ENCODE measurements at regions not wholly inside any gene's neighbourhood (a gene's known extent, or its start where the extent isn't known, plus 50 kb on each side); places are given as distances from the start of the nearest gene placed in this dataset.

DNA sequence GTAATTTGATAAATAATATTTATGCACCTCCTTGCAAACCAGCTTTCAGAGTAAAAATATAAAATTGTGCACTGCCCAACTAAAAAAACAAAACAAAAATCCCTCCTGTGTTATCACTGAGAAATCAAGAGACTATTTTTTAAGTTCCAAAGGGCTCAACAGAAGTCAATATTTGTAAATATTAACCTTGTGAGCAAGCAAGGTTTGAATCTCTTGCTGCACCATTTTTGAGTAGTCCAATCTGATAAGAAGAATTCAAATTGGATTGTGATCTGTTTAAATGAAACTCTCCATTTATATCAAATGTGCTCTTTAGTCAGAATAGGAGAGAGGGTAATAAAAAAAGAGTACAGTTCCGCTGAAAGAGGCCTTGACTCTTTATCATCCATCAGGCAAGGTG, 520.2 kb downstream of the RAB28 start:
- no peaks in the 10 kb centered on the region for H3K36me3 ChIP-seq (ENCODE audit: insufficient read depth, low read length)
- no peak overlapping the region for H3K9ac ChIP-seq (ENCODE audit: low read length)

GRCh38 chr4:12963291-12963690, 520.8 kb downstream of the RAB28 start:
- H3K4me2 ChIP-seq (ENCODE audit: low read length), result no peak overlapping the region
- H3K9ac ChIP-seq (ENCODE audit: low read length), result no peak overlapping the region

More for the DNA sequence above, 520.2 kb downstream of the RAB28 start:
- Histone ChIP-seq H3K79me2 (replicated peaks; ENCODE audit: insufficient read depth, low read length) (no peaks in the 10 kb centered on the region), H4K20me1 (ENCODE audit: insufficient read depth) (no peaks in the 10 kb centered on the region), H3F3A (ENCODE audit: insufficient read depth, low read length, poor library complexity, severe bottlenecking) (no peaks in the 10 kb centered on the region), H2AFZ (ENCODE audit: low read depth, low read length) (no peak overlapping the region), H3K4me2 (ENCODE audit: low read length) (no peak overlapping the region), H3K9me2 (ENCODE audit: insufficient read depth, low read length) (no peaks in the 10 kb centered on the region), H3K4me3 (ENCODE audit: low read length) (no peak overlapping the region), H3K27me3 (ENCODE audit: insufficient read depth, low read depth, low read length) (no peaks in the 10 kb centered on the region), H3K9me3 (ENCODE audit: low read length) (no peaks in the 10 kb centered on the region), H3K27ac (ENCODE audit: low read length) (no peak overlapping the region)
- TF ChIP-seq SMC3 (conservative IDR thresholded peaks at IDR 0.05; ENCODE audit: poor library complexity) (no peak), CTCF (IDR thresholded peaks at IDR 0.05; ENCODE audit: poor library complexity, severe bottlenecking) (no peak), POLR2AphosphoS5 (IDR thresholded peaks at IDR 0.05) (no peak), TAF1 (IDR thresholded peaks at IDR 0.05; ENCODE audit: low read depth) (no peak), EZH2 (IDR thresholded peaks at IDR 0.05; ENCODE audit: borderline replicate concordance, insufficient read depth, low read length, poor library complexity, severe bottlenecking) (no peak), MXI1 (conservative IDR thresholded peaks at IDR 0.05; ENCODE audit: poor library complexity, severe bottlenecking) (no peak)

More at GRCh38 chr4:12963291-12963690, 520.8 kb downstream of the RAB28 start:
- Histone ChIP-seq H3K27me3 (ENCODE audit: insufficient read depth, low read depth, low read length) (no peaks in the 10 kb centered on the region), H3K9me2 (ENCODE audit: insufficient read depth, low read length) (no peaks in the 10 kb centered on the region), H3K27ac (ENCODE audit: low read length) (no peak overlapping the region), H3F3A (ENCODE audit: insufficient read depth, low read length, poor library complexity, severe bottlenecking) (no peaks in the 10 kb centered on the region), H3K36me3 (ENCODE audit: insufficient read depth, low read length) (no peaks in the 10 kb centered on the region), H3K79me2 (replicated peaks; ENCODE audit: insufficient read depth, low read length) (no peaks in the 10 kb centered on the region), H2AFZ (ENCODE audit: low read depth, low read length) (no peak overlapping the region), H3K9me3 (ENCODE audit: low read length) (no peaks in the 10 kb centered on the region), H4K20me1 (ENCODE audit: insufficient read depth) (no peaks in the 10 kb centered on the region), H3K4me3 (ENCODE audit: low read length) (no peak overlapping the region)
- TF ChIP-seq POLR2AphosphoS5 (IDR thresholded peaks at IDR 0.05) (no peak), MXI1 (conservative IDR thresholded peaks at IDR 0.05; ENCODE audit: poor library complexity, severe bottlenecking) (no peak), EP300 (conservative IDR thresholded peaks at IDR 0.05; ENCODE audit: poor library complexity, severe bottlenecking) (no peak), TAF1 (IDR thresholded peaks at IDR 0.05; ENCODE audit: low read depth) (no peak), EZH2 (IDR thresholded peaks at IDR 0.05; ENCODE audit: borderline replicate concordance, insufficient read depth, low read length, poor library complexity, severe bottlenecking) (no peak), CTCF (IDR thresholded peaks at IDR 0.05; ENCODE audit: poor library complexity, severe bottlenecking) (no peak), SMC3 (conservative IDR thresholded peaks at IDR 0.05; ENCODE audit: poor library complexity) (no peak), RAD21 (conservative IDR thresholded peaks at IDR 0.05) (no peak)
- TF ChIP-seq, protein P1, sequence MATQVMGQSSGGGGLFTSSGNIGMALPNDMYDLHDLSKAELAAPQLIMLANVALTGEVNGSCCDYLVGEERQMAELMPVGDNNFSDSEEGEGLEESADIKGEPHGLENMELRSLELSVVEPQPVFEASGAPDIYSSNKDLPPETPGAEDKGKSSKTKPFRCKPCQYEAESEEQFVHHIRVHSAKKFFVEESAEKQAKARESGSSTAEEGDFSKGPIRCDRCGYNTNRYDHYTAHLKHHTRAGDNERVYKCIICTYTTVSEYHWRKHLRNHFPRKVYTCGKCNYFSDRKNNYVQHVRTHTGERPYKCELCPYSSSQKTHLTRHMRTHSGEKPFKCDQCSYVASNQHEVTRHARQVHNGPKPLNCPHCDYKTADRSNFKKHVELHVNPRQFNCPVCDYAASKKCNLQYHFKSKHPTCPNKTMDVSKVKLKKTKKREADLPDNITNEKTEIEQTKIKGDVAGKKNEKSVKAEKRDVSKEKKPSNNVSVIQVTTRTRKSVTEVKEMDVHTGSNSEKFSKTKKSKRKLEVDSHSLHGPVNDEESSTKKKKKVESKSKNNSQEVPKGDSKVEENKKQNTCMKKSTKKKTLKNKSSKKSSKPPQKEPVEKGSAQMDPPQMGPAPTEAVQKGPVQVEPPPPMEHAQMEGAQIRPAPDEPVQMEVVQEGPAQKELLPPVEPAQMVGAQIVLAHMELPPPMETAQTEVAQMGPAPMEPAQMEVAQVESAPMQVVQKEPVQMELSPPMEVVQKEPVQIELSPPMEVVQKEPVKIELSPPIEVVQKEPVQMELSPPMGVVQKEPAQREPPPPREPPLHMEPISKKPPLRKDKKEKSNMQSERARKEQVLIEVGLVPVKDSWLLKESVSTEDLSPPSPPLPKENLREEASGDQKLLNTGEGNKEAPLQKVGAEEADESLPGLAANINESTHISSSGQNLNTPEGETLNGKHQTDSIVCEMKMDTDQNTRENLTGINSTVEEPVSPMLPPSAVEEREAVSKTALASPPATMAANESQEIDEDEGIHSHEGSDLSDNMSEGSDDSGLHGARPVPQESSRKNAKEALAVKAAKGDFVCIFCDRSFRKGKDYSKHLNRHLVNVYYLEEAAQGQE (IDR thresholded peaks at IDR 0.05; ENCODE audit: borderline replicate concordance), result no peak
